Activated naive CD4-positive, alpha-beta T cell treated with anti-CD3 and anti-CD28 coated beads, Interleukin-2, amount 50 U/mL, for 24 hours (primary cell): ENCODE measurements at regions not wholly inside any gene's neighbourhood (a gene's known extent, or its start where the extent isn't known, plus 50 kb on each side); places are given as distances from the start of the nearest gene placed in this dataset.
"Not testable (repeated sequence)": the region's sequence is repeated elsewhere in the genome, so short reads cannot be mapped to it uniquely, and the experiment has no call there.

ENCODE experiments used
- H3K27ac Mint-ChIP-seq: one replicate; pipeline ENCODE4 v1.8.0; 2021; ENCODE audit warnings: mild to moderate bottlenecking, mixed read lengths
- H3K27me3 Mint-ChIP-seq: one replicate; pipeline ENCODE4 v1.8.0; 2021; ENCODE audit warnings: mixed read lengths
- H3K36me3 Mint-ChIP-seq: one replicate; pipeline ENCODE4 v1.8.0; 2021; ENCODE audit warnings: mixed read lengths
- H3K4me1 Mint-ChIP-seq: one replicate; pipeline ENCODE4 v1.8.0; 2021; ENCODE audit warnings: mixed read lengths
- H3K4me3 Mint-ChIP-seq: one replicate; pipeline ENCODE4 v1.8.0; 2021; ENCODE audit warnings: mild to moderate bottlenecking, mixed read lengths
- H3K9me3 Mint-ChIP-seq: one replicate; pipeline ENCODE4 v1.8.0; 2021; ENCODE audit warnings: mixed read lengths

DNA sequence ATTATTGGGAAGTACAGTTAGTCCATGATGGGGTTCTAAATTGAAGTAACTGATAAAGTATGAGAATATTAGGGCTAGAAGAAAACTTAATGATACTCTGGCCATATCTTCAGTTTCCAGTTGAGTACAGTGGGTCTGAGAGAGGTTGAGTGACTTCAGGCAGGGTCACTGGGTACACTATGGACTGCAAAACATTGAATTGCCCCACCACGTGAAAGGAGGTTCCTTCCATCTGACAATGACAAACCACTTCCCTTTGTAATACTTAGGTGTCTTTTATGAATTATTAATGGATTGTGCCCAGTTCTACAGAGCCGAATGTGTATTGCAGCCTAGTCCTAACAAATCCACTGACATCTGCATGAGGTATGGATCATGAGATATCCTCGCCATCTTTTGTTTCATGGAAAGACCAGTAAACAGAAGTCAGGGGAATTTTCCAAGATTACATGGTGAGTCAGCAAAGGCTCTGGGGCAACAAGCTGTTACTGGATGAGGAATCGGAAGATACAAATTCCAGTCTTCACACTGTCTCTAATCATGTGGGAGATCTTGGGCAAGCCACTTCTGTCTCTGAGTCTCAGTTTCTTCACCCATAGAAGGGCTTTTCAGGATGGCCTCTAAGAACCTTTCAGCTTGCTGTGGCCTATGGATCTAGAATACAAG lies 66.5 kb upstream of the BCL6 start:
- no peaks in the 10 kb centered on the region for H3K9me3 Mint-ChIP-seq
- H3K27ac Mint-ChIP-seq = no peak overlapping the region
- H3K4me1 Mint-ChIP-seq = peaks cover 9% of the 10 kb centered on the region
- no peak overlapping the region for H3K4me3 Mint-ChIP-seq
- no peaks in the 10 kb centered on the region for H3K36me3 Mint-ChIP-seq
- H3K27me3 Mint-ChIP-seq = no peaks in the 10 kb centered on the region

DNA sequence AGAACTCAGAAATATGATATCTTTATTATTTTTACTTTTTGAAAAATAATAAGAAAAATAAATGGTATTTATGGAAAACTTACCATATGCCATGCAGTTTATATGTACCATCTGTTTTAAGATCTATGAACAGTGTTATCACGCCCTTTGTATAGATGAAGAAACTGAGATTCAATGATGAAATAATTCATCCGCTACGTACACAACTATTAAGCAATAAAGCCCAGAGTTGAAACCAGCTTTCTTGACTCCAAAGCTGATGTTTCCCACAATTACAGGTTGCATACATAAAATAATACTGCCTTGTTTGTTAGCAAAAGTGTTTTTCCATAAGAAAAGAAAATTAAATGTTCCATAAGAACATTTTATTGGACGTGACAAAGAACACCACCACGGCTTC lies 67.2 kb upstream of the BCL6 start:
- H3K27me3 Mint-ChIP-seq = no peaks in the 10 kb centered on the region
- H3K27ac Mint-ChIP-seq = no peak overlapping the region
- H3K4me1 Mint-ChIP-seq = peaks cover 1% of the 10 kb centered on the region
- no peak overlapping the region for H3K4me3 Mint-ChIP-seq
- H3K9me3 Mint-ChIP-seq = peaks cover 3% of the 10 kb centered on the region
- H3K36me3 Mint-ChIP-seq = no peaks in the 10 kb centered on the region

DNA sequence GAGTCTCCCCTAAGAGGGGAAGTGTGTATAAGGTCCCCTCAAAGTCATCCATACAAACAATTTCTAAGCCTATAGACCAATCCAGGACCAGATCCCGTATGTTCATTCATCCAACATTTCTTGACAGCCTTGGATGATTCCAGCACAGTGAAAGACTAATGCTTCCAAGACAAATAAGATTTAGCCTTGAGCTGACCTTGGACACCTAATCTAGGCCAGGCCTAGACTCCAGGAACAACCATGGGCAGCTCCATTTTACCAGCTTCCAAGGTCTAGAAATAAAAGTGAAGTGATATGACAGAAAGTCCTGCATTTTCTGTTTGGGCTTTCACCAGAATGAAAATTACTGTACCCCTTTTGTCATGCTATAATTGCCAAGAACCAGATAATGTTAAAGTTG lies 67.9 kb upstream of the BCL6 start:
- no peaks in the 10 kb centered on the region for H3K36me3 Mint-ChIP-seq
- no peaks in the 10 kb centered on the region for H3K27me3 Mint-ChIP-seq
- no peaks in the 10 kb centered on the region for H3K4me1 Mint-ChIP-seq
- no peak overlapping the region for H3K4me3 Mint-ChIP-seq
- peaks cover 10% of the 10 kb centered on the region for H3K9me3 Mint-ChIP-seq
- no peak overlapping the region for H3K27ac Mint-ChIP-seq

DNA sequence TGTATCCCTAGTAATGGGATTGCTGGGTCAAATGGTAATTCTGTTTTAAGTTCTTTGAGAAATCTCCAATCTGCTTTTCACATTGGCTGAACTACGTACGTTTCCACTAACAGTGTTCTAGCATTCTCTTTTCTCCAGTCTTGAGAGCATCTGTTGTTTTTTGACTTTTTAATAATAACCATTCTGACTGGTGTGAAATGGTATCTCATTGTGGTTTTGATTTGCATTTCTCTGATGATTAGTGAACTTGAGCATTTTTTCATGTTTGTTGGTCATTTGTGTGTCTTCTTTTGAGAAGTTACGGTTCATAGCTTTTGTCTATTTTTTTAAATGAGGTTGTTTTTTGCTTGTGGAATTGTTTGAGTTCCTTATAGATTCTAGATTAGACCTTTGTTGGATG lies 72.5 kb upstream of the BCL6 start:
- Mint-ChIP-seq H3K9me3 (peaks cover 10% of the 10 kb centered on the region), H3K4me1 (peaks cover 12% of the 10 kb centered on the region)
- H3K4me3 Mint-ChIP-seq, H3K27me3 Mint-ChIP-seq, H3K27ac Mint-ChIP-seq, H3K36me3 Mint-ChIP-seq: not testable (repeated sequence)

DNA sequence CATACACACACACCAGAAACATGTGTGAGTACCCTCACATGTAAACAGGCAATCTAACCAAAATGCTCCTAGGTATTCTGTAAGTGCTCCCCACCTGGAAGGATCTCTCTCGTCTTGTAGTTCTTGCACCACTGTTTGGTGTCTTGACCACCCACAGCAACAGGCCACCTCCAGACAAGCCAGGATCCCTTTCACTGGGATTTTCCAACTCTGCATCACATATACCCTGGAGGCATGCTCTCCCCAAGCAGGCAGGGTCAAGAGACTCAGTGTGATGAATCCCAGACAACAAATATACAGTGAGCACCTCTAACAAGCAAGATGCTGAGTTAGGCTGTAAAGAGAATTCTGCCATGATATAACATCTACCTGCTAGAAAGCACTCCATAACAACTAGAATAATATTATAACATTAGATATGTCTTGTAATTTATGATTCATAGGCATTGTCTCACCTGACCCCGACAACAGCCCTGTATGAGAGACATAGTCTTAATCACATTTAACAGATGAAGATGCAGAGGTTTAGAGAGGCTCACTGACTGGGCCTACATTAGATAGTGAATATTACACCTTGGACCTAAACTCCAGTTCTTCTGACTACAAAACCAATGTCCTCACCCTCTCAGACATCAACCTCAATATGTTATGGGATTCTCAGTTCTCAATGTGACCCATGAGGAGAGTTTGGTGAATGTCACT lies 76.5 kb upstream of the BCL6 start:
- Mint-ChIP-seq H3K36me3 (no peaks in the 10 kb centered on the region), H3K27me3 (no peaks in the 10 kb centered on the region), H3K9me3 (peaks cover 10% of the 10 kb centered on the region), H3K4me3 (no peak overlapping the region), H3K4me1 (peaks cover 16% of the 10 kb centered on the region), H3K27ac (no peak overlapping the region)

DNA sequence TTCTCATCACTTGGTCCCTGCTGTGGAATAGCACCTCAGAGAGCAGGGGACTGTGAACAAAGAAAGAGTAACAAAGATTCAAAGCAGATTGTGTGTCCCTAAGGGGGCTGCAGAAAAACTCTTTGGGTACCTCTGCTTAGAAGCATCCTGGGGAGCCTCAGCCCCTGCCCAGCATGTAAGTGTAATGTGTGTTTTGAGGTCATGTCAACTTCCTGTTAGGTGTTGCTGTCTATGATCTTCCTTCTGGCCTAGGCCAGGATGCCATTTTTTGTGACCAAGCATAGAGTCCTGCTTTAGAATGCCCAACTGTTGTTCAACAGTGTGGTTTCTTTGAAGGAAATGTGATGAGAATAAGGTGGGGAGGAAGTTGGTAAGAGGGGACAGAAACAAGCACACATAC lies 77.1 kb upstream of the BCL6 start:
- Mint-ChIP-seq H3K4me3 (no peak overlapping the region), H3K27me3 (no peaks in the 10 kb centered on the region), H3K36me3 (no peaks in the 10 kb centered on the region)

DNA sequence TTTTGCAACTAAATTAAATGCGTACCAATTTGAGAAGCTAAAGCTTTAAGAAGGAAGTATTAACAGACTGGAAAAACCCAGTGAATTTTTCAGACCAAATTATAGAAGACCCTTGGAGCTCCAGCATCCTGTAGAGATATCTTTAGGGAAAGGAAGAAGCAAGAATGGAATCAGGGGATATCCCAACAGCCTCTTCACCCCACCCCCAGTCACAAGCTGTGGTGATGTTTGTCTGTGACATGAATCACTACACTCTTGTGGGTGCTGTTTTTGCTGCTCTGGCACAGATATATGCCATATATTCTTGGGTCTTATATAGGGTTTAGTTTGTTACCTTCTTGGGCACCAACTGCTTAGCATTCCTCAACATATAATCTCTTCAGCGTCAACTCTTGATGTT lies 78.5 kb upstream of the BCL6 start:
- no peaks in the 10 kb centered on the region for H3K9me3 Mint-ChIP-seq
- no peak overlapping the region for H3K27ac Mint-ChIP-seq
- no peaks in the 10 kb centered on the region for H3K27me3 Mint-ChIP-seq
- no peaks in the 10 kb centered on the region for H3K36me3 Mint-ChIP-seq
- no peak overlapping the region for H3K4me3 Mint-ChIP-seq
- peaks cover 16% of the 10 kb centered on the region for H3K4me1 Mint-ChIP-seq

More for the DNA sequence above, 77.1 kb upstream of the BCL6 start:
- Mint-ChIP-seq H3K9me3 (peaks cover 8% of the 10 kb centered on the region), H3K4me1 (peaks cover 16% of the 10 kb centered on the region), H3K27ac (no peak overlapping the region)

DNA sequence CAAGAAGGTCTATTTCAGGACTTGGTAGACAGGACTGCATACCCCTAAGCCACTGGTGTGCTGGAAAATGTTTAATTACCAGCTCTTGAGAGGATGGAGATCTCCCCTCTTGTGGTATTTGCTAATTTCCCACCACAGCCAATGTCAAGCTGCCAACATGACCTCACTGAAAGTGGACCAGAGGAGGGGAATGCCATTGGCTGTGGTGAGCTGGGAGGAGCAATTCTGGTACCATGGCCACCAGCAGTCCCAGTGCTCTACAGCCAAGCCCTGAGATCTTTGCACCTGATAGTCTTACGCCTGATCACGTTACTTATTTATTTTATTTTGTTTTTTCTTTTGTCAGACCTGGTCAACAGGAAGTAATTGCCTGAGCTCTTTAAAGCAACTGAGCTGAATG lies 82.5 kb upstream of the BCL6 start:
- H3K27ac Mint-ChIP-seq = no peak overlapping the region
- H3K9me3 Mint-ChIP-seq = no peaks in the 10 kb centered on the region
- H3K4me1 Mint-ChIP-seq = peaks cover 4% of the 10 kb centered on the region

DNA sequence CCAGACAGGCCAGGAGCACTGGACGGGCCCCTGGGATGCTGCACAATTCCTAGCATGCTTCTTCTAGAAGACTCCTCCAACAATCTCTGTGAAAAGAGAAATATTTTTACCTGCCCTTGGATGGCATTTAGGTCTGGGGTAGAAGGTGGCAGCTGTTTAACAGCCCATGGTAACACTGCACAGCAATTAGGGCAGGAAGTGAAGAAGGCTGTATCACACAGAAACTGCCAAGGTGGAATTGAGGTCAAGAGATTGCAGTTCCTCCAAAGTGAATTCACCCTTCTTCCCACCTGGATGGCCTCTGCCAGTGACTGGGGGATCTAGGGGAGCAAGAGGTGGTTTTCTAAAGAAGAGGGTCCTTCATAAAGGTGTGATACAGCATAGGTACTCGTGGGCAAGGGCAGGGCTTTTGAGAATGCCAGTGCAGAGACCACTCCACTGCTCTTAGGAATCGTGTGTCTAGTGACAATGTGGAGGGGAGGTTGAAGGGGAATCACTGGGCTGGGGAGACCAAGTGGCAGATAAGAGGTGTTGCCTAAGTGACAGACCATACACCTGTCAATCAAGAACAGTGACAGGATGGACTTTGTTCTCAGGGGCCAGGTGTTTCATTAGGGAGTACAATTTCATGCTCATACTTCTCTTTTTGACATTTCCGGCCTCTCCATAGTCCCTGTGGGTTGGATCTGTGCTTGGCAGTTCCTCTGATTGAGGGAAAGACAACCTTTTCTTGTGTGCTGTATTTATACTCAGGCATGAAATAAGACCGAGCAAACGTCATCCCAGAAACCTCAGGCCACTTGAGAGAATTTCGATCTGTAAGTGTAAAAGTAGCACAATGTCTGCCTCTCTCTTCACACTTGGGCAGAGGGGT lies 83.5 kb upstream of the BCL6 start:
- Mint-ChIP-seq H3K27me3 (no peaks in the 10 kb centered on the region), H3K4me3 (no peak overlapping the region), H3K36me3 (no peaks in the 10 kb centered on the region), H3K9me3 (no peaks in the 10 kb centered on the region), H3K4me1 (no peaks in the 10 kb centered on the region), H3K27ac (no peak overlapping the region)

More for the DNA sequence above, 82.5 kb upstream of the BCL6 start:
- H3K36me3 Mint-ChIP-seq = no peaks in the 10 kb centered on the region
- no peaks in the 10 kb centered on the region for H3K27me3 Mint-ChIP-seq
- H3K4me3 Mint-ChIP-seq = no peak overlapping the region

DNA sequence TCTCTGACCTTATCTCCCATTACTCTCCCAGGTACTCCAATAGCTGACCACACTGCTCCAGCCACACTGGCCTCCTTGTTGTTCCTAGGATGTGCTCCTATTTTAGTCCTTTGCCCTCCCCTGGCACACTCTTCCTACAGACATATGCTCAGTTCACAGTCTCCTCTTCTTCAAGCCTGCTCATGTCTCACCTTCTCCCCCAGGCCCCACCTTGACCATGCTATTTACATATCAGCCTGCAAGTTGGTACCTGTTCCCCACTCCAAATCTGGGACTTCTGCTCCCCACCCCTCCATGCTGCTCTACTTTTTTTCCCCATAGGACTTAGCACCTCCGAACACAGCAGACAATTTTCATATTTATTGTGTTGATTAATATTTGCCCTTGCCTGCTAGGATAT lies 84.9 kb upstream of the BCL6 start:
- Mint-ChIP-seq H3K9me3 (no peaks in the 10 kb centered on the region), H3K27ac (peak overlapping the region; percentile 0), H3K36me3 (no peaks in the 10 kb centered on the region), H3K4me1 (no peaks in the 10 kb centered on the region), H3K27me3 (no peaks in the 10 kb centered on the region), H3K4me3 (no peak overlapping the region)

DNA sequence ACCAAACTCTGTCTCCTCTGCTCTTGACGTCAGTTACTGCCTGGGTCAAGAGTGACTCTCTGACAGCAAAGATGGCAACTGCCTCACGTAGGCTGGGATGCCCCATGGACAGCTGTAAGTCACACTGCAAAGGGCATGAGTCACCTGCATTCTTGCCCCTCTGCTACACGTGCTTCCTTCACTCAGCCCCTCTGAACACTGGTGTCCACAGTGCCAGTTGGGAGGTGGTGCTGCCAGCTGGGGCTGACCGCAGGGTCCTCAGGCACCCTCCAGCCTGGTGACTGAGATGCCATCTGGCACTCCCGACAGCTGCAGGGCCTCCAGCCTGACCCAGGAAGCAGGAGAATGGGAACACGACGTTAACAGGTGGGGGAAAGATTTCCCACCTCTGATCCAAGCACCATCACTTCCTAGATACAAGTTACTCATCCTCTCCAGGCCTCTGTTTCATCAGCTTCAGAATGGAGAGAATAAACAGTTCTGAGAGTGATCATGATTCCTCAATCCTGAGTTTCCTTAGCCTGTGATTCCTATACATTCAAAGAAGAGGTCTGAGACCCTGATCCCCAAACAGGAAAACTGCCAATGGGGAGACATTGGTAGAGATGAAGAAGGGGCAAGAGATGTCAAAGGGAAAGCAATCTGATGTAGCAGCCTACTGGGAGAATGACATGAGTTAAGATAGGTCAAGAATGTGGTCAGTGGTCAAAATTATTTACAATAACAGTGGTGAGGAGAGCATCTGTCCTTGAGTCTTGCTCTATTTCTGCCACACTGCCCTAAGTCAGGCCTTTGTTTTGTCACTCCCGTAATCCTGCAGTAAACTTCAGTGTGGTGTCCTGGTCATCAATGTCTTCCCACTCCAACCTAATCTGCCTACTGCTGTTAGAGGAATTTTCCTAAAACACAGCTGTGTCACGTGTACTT lies 86.1 kb upstream of the BCL6 start:
- H3K27me3 Mint-ChIP-seq = no peaks in the 10 kb centered on the region
- H3K4me3 Mint-ChIP-seq = no peak overlapping the region
- no peaks in the 10 kb centered on the region for H3K4me1 Mint-ChIP-seq
- no peaks in the 10 kb centered on the region for H3K9me3 Mint-ChIP-seq
- no peak overlapping the region for H3K27ac Mint-ChIP-seq
- H3K36me3 Mint-ChIP-seq = no peaks in the 10 kb centered on the region

DNA sequence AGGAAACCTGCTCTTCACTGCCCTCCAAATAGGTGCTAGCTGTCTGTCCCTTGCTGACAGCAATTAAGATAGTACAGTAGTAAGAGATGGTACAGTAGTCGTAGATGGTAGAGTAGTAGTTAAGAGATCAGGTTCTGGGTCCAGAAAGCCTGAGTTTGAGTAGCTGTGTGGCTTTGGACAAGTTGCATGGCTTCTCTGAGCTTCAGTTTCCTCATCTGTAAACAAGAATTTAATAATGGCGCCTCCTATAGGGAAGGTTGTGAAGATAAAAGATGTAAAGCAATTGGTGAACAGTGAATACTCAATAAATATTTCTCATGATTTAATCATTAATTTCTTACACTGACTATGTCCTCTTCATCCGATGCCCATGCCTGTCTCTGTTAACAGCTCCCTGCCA lies 86.9 kb upstream of the BCL6 start:
- Mint-ChIP-seq H3K27me3 (no peaks in the 10 kb centered on the region), H3K27ac (no peak overlapping the region), H3K4me3 (no peak overlapping the region), H3K36me3 (no peaks in the 10 kb centered on the region), H3K4me1 (no peaks in the 10 kb centered on the region), H3K9me3 (no peaks in the 10 kb centered on the region)

DNA sequence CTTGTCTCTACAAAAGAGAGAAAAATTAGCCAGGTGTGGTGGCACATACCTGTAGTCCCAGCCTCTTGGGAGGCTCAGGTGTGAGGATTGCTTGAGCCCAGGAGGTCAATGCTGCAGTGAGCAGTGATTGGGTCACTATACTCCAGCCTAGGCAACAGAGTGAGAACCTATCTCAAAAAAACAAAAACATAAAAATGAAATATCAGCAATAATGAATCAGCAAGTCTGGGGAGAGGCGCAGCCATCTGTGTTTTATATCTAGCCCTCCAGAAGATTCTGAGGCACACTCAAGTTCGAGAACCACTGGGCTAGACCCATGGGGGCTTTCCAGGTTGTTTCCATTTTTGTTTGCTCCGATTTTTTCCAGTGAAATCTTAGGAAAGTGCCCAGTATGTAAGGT lies 88.1 kb upstream of the BCL6 start:
- Mint-ChIP-seq H3K27me3 (no peaks in the 10 kb centered on the region), H3K27ac (peak overlapping the region; percentile 61), H3K4me3 (no peak overlapping the region), H3K9me3 (no peaks in the 10 kb centered on the region), H3K4me1 (no peaks in the 10 kb centered on the region), H3K36me3 (no peaks in the 10 kb centered on the region)

DNA sequence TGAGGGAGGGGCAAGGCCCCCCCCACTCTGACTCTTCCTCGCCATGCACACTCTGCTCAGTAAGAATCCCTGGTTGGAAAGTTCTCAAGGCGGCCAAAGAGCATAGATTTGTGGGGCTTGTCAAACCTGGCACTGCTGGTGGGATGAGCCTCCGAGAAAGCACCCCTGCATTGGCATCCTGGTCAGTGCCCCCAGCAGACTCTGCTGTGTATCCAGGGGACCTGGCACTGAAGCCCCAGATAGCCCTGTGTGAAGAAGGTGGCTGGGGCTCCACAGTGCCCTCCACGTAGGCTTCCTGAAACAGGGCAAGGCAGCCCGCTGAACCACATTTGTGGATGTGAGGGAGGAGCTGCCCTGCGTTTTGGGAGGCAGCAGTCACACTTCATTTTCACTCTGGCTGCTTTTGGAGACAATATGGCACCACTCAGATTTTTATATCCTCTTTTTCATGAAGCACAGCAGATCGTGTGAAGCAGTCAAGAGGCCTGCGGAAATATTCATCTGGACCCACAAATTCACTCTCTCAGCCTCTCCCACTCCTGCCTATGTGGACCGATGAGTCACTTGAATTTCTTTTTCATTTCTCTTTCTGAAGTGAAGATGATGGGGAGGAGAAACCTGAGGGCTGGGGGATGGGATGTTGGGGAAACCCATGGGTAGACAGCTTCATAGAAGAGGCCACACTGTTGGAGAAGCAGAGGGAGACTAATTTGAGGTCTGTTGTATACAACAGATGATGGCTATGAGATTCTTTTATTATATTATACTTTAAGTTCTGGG lies 88.7 kb upstream of the BCL6 start:
- Mint-ChIP-seq H3K4me1 (no peaks in the 10 kb centered on the region), H3K4me3 (peak overlapping the region; percentile 15), H3K27me3 (no peaks in the 10 kb centered on the region), H3K36me3 (no peaks in the 10 kb centered on the region), H3K27ac (no peak overlapping the region), H3K9me3 (no peaks in the 10 kb centered on the region)
